GM21447 (cell line): ENCODE measurements at regions not wholly inside any gene's neighbourhood (a gene's known extent, or its start where the extent isn't known, plus 50 kb on each side); places are given as distances from the start of the nearest gene placed in this dataset.

Experiments used
- ATAC-seq: cut with Tn5 transposase; IDR thresholded peaks from one replicate; pipeline ENCODE4 v1.9.1; 2021; ENCODE audit not compliant: unreplicated experiment

DNA sequence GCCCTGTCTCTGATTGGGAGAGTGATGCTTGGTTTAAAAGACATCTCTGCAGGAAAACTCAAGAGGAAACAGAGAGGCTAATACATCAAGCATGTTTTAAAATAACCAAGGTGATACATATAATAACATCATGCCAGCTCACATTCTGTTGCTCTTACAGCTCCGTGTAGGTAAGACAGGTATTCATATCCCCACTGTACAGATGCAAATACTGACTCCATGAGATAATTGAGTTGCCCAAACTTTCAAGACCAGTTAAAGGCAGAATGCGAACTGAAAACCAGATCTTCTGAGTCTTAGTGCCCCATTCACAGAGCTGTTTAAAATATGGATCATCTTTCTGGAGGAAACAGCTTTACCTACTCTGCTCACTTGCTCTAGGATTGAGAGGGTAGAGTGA lies 214.0 kb downstream of the PIK3R1 start:
- no peak for ATAC-seq

GRCh38 chr5:68430279-68430678 lies 214.7 kb downstream of the PIK3R1 start:
- no peak for ATAC-seq

DNA sequence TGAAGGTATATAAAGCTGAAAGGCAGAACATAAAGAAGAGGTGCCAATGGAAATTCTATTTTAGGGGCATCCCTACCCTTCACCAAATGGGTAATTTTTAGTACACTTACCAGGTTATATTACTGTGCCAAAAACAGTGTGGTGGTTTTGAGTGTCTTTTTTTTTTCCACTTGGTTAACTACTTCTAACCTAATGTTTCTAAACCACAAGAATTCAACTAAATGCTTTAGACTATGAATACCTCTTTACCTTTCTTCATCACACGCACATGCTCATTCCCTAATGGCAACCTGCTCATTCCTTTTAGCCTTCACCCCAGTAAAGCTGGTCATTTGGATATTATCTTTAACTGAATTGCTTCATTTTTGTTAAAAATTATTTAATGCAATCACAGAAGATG lies 215.6 kb downstream of the PIK3R1 start:
- no peak for ATAC-seq

DNA sequence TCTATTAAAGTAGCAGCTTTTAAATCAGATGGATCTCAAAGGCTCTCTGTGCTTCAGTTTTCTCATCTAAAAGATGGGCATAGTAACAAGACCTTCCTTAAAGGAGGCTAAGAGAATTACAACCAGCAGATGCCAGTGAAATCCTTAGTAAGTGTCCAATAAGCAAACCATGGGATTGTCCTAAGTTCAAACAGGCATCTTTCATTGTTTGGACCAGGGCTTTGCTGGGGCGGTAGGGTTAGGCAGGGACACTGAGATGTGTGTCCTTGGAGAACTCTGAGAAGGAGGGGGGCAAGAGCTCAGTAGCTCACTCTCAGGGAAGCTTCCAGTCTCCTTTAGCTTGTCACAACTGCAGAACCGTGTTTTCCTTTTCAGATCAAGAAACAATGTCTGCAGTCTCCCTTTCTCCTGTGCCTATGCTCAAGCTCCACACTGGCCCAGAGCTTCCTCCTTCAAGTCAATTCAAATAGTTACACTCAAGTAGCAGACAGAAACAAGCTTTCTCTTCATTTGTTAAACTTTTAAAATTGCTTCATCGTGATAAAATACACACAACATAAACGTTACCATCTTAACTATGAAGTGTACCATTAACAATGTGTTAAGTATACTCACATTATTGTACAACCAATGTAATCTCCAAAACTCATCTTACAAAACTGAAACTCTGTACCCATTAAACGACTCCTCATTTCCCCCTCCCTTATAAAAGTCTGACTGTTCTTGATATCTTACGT lies 216.2 kb downstream of the PIK3R1 start:
- ATAC-seq, result no peak

- no peak for ATAC-seq
Measured at GRCh38 chr5:68432682-68433081, 217.1 kb downstream of the PIK3R1 start.

- ATAC-seq, result no peak
Measured at GRCh38 chr5:68433526-68433922, 218.0 kb downstream of the PIK3R1 start.

GRCh38 chr5:68433923-68434879 lies 218.6 kb downstream of the PIK3R1 start:
- ATAC-seq, result peak; percentile 96

DNA sequence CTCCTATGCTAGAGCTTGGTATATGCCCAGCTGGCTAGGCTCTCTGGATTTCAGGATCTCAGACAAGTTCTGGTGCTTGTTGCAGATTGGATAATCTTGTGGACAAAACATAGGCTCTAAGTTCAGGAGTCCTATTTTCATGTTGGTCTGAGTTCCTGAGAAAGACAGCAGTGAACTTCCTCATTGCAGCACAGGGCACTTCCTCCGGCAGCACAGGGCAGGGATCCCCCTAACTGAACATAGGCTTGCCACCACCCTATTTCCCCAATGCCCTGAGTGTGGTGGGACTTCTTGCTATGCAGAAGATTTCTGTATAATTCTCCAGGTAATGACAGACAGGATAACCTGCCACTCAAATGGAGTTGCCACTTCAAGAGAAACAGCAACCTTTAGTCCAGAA lies 220.1 kb downstream of the PIK3R1 start:
- no peak for ATAC-seq

- ATAC-seq, result no peak
Measured at GRCh38 chr5:68436686-68437520, 221.3 kb downstream of the PIK3R1 start.

- no peak for ATAC-seq
Measured at GRCh38 chr5:68438876-68439275, 223.3 kb downstream of the PIK3R1 start.

GRCh38 chr5:68440245-68440644 lies 224.7 kb downstream of the PIK3R1 start:
- ATAC-seq, result no peak

- ATAC-seq, result no peak
Measured at GRCh38 chr5:68440651-68441050, 225.1 kb downstream of the PIK3R1 start.

DNA sequence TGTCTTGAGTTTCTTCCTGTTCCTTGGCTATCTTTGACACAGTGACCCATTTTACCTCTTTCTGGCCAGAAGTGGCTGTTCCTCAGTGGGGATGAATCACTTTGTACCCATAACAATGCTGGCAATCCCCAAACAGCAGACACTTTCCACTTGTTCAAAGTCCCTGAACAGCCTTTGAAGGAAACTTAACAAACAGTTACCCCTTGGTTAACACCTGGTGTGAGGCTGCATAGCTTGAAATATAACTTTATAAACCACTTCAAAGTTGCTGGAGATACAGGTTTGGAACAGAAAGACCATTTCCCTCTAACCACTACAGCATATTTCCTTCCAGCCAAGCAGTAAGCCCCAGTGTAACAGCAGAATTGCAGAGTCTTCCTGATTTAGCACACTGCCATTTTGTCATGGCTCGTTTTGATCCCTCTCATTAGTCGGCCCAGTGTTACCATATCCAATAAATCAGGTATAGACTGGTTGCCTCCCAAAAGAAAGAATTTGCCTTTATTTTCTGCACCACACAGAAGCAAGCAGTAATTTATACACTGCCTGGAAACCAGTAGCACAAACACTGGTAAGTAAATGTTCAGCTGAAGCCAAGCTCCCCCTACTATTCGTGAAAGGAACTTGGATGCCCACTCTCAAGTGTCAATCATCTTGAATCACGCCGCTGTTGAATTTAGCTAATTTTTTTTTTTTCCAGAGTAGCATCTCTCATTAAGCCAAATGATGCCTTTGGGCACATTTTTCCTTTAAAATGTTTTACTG lies 225.9 kb downstream of the PIK3R1 start:
- ATAC-seq, result no peak

- ATAC-seq, result no peak
Measured at GRCh38 chr5:68443091-68443490, 227.5 kb downstream of the PIK3R1 start.

DNA sequence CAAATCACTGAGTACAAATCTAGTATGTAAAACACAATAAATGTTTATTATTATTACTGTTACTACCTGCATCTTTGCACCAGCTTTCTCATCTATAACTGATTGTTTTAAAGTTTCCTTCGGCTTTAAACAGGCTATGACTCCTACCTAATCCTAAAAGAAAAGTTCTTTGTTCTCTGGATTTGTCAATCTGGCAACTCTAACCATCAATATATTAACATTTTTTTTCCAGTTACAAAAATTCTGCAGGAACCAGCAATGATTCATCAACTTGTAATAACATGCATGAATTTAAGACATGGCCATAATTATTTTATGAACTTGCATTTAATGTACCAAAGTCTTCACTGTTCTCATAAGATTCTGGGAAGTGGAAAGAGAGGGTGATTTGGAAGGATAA lies 228.5 kb downstream of the PIK3R1 start:
- no peak for ATAC-seq

DNA sequence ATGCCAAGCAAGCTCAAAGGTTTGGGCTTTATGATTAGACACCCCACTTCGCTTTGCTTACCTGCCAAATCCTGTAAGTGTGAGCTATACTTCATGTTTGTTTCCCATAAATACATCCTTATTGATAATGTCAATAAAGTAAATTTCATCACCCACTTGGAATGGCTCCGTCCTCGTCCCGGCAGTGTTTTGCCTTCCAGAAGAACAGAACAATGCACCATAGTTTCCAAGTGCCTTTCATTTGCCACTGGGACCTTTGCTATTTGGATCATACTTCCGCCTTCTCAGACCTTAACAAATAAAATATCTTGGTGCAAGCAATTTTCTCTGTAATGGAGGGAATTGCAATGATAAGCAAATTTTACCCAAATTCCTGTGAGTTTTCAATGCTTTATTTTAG lies 229.3 kb downstream of the PIK3R1 start:
- no peak for ATAC-seq

DNA sequence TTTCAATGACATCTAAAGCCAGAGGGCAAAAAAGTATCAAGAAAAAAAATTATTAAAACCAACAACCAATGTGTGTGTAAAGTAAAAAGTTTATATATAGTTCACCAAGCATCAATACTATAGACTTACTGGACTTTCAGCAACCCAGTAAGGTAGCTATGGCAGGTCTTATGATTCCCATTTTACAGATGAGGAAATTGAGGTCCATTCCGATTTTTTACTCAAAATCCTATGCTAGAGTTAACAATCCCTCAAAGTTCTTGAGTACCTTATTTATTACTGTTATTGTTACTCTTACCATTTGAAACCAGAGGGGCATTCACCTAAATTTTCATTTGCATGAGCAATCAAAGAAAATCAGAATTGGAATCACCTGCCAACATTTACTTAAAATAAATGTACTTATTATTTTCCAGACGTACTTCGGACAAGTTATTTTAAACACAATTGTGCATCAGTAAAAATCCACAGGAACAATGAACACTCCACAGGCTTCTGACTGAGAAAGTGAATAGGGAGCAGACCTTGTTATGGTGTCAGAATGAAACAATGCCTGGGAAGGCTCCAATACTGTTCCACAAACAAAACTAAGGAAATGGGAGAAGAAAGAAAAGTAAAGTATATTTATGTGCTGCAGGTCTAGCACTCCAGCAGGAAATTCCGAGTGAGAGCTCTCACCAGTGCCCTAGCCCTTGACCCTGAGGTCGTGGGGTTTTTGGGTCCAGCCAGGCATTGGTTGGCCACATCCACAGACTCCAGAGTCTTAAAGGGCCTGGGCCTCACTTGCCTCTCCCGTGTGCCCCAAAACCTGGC lies 229.9 kb downstream of the PIK3R1 start:
- no peak for ATAC-seq

GRCh38 chr5:68446070-68446357 lies 230.5 kb downstream of the PIK3R1 start:
- ATAC-seq, result no peak

DNA sequence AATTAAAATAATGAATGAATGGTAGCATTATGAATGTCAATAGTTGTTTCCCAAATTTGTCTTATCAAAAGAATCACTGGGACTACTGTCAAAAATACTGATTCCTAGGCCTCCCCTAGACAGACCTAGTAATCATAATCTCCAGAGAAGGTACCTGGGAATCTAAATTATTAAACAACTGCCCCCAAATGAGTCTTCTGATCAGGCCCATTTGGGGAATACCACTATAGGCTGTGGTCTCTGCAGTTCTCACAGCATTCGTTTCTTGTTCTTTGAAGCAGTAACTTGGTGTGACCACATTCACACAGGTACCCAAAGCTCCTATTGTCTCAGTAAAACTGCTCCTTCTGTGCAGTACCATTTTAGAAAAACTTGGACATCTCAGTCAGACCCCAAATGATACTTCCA lies 230.9 kb downstream of the PIK3R1 start:
- peak; percentile 68 for ATAC-seq
